Frontal cortex (tissue), 3 donors: ENCODE measurements at regions not wholly inside any gene's neighbourhood (a gene's known extent, or its start where the extent isn't known, plus 50 kb on each side); places are given as distances from the start of the nearest gene placed in this dataset.
"Not testable (repeated sequence)": the region's sequence is repeated elsewhere in the genome, so short reads cannot be mapped to it uniquely, and the experiment has no call there.

Source experiments
- DNase-seq, 2 donors: peaks; one replicate each; pipeline ENCODE4 v3.0.0; 2012; ENCODE audit warnings: low spot score in 2 of 2
- FAIRE-seq: peaks from 2 replicates; lab custom pipeline; 2012; peaks lifted over from hg19 to GRCh38; lab: Jason Lieb, UNC
- donor health status: control.
- donor health status: control.
- donor health status: control.

GRCh38 chr1:117699953-117700352 lies 94.1 kb downstream of the TENT5C start:
- DNase-seq (no peak), FAIRE-seq (no peak)

GRCh38 chr1:117702654-117703053 lies 96.8 kb downstream of the TENT5C start:
- DNase-seq (no peak), FAIRE-seq (no peak)

- FAIRE-seq = no peak
Measured at GRCh38 chr1:117707371-117707770, 101.5 kb downstream of the TENT5C start.

GRCh38 chr1:117708323-117709248 lies 102.7 kb downstream of the TENT5C start:
- FAIRE-seq (no peak), DNase-seq (no peak)

More at GRCh38 chr1:117707371-117707770, 101.5 kb downstream of the TENT5C start:
- no peak for DNase-seq

GRCh38 chr1:117709249-117709691 lies 103.4 kb downstream of the TENT5C start:
- FAIRE-seq (no peak), DNase-seq (no peak)

GRCh38 chr1:117710710-117711109 lies 104.9 kb downstream of the TENT5C start:
- DNase-seq (no peak), FAIRE-seq (no peak)

- DNase-seq = no peak
- FAIRE-seq = no peak
Measured at GRCh38 chr1:117712621-117713020, 106.8 kb downstream of the TENT5C start.

- FAIRE-seq (peak; percentile 57), DNase-seq (no peak)
Measured at GRCh38 chr1:117714546-117714945, 108.7 kb downstream of the TENT5C start.

GRCh38 chr1:117716030-117716429 lies 110.2 kb downstream of the TENT5C start:
- not testable (repeated sequence) for DNase-seq, FAIRE-seq

- DNase-seq, FAIRE-seq: not testable (repeated sequence)
Measured at GRCh38 chr1:117717980-117718379, 112.1 kb downstream of the TENT5C start.

GRCh38 chr1:117718596-117718995 lies 112.7 kb downstream of the TENT5C start:
- DNase-seq, FAIRE-seq: not testable (repeated sequence)

- DNase-seq (no peak), FAIRE-seq (no peak)
Measured at GRCh38 chr1:117719004-117719403, 113.2 kb downstream of the TENT5C start.

GRCh38 chr1:117732065-117732797 lies 126.4 kb downstream of the TENT5C start:
- no peak for FAIRE-seq
- DNase-seq = no peak

GRCh38 chr1:117732956-117733355 lies 127.1 kb downstream of the TENT5C start:
- FAIRE-seq (no peak), DNase-seq (no peak)

GRCh38 chr1:117734403-117734802 lies 128.6 kb downstream of the TENT5C start:
- FAIRE-seq = no peak
- DNase-seq = no peak

- DNase-seq = no peak
- no peak for FAIRE-seq
Measured at GRCh38 chr1:117735045-117735992, 129.5 kb downstream of the TENT5C start.

- FAIRE-seq (no peak), DNase-seq (no peak)
Measured at GRCh38 chr1:117739504-117739903, 133.7 kb downstream of the TENT5C start.

GRCh38 chr1:117740496-117740895 lies 134.6 kb downstream of the TENT5C start:
- no peak for FAIRE-seq
- DNase-seq = no peak

- not testable (repeated sequence) for DNase-seq, FAIRE-seq
Measured at GRCh38 chr1:117746565-117746964, 140.7 kb downstream of the TENT5C start.

GRCh38 chr1:117747605-117748004 lies 141.8 kb downstream of the TENT5C start:
- DNase-seq (no peak), FAIRE-seq (no peak)
